Erythroblast (primary cell): ENCODE measurements at regions not wholly inside any gene's neighbourhood (a gene's known extent, or its start where the extent isn't known, plus 50 kb on each side); places are given as distances from the start of the nearest gene placed in this dataset.
"Not testable (repeated sequence)": the region's sequence is repeated elsewhere in the genome, so short reads cannot be mapped to it uniquely, and the experiment has no call there.

Experiments used
- DNase-seq, 2 experiments: peaks; one replicate each; lab custom pipeline; 2025; lab: John Stamatoyannopoulos, UW
- GATA1 ChIP-seq: IDR thresholded peaks from 2 replicates; pipeline ENCODE4 v1.6.1; 2011; ENCODE audit warnings: low read depth, mild to moderate bottlenecking, control low read depth, low read length, moderate library complexity
- POLR2A ChIP-seq: IDR thresholded peaks from 2 replicates; pipeline ENCODE4 v1.6.1; 2011; ENCODE audit warnings: mild to moderate bottlenecking, low read length

DNA sequence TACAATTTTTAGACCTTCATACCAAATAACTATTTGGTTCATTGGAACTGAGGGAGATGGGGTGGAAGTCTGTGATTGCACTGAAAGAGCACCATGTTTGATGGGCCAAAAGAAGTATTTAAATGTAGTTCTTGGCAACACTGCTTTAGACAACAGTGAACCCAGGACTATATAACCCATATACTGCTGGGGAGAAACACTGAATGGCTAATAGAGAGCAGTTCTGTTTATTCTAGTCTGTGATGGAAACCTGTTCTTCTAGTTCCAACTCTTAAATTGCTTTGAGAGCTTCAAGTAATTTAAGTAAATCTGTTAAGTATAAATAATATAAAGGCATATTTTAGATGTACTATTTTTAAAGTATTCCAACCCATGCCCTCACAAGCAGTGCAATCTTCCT lies 96.3 kb downstream of the NIBAN1 start:
- TF ChIP-seq GATA1: no peak

DNA sequence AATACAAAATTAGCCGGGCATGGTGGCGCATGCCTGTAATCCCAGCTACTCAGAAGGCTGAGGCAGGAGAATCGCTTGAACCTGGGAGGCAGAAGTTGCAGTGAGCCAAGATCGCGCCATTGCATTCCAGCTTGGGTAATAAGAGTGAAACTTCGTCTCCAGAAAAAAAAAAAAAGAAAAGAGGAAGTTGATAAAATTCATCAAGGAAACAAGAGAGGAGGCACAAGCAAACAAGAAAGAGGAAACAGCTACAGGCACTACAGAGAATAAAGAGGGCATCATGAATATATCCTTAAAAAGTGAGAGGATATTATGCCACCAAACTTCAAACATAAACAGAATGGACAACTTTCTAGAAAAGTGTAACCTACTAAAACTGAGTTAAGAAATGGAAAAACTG lies 98.3 kb downstream of the NIBAN1 start:
- DNase-seq: not testable (repeated sequence)

More for the DNA sequence above, 96.3 kb downstream of the NIBAN1 start:
- no peak for DNase-seq

DNA sequence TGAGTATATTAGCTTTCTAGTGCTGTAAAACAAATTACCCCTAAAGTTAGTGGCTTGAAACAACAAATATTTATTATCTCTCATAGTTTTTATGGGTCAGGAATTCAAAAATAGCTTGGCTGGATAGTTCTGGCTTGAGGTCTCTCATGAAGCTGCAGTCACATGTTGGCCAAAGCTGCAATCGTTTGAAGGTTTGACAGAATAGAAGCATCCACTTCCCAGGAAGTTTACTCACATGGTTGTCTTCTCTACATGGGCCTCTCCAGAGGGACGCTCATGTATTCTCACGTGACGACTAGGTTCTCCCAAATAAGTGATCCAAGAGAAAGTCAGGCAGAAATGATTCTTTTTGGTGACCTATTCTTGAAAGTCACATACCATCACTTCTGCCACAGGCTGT lies 99.1 kb downstream of the NIBAN1 start:
- no peak for TF ChIP-seq GATA1
- TF ChIP-seq POLR2A: no peak
- DNase-seq: no peak

DNA sequence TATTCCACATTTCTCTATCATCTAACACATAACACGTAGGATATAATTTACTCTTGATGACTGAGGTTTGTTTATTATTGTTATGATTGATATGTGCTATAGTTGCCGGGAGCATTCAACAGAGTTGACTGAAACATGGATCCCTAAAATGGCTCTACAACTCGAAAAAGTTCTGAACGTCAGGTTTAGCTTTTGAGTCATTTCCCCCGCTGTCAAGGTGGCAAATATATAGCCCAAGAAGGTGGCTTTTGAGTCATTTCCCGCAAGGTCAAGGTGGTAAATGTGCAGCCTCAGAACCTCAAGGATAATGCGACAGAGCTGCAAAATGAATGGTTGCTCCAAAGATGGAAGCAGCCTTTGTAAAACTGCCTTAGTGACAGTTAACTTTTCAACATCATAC lies 104.0 kb downstream of the NIBAN1 start:
- TF ChIP-seq GATA1: no peak
- no peak for TF ChIP-seq POLR2A
- DNase-seq: no peak

DNA sequence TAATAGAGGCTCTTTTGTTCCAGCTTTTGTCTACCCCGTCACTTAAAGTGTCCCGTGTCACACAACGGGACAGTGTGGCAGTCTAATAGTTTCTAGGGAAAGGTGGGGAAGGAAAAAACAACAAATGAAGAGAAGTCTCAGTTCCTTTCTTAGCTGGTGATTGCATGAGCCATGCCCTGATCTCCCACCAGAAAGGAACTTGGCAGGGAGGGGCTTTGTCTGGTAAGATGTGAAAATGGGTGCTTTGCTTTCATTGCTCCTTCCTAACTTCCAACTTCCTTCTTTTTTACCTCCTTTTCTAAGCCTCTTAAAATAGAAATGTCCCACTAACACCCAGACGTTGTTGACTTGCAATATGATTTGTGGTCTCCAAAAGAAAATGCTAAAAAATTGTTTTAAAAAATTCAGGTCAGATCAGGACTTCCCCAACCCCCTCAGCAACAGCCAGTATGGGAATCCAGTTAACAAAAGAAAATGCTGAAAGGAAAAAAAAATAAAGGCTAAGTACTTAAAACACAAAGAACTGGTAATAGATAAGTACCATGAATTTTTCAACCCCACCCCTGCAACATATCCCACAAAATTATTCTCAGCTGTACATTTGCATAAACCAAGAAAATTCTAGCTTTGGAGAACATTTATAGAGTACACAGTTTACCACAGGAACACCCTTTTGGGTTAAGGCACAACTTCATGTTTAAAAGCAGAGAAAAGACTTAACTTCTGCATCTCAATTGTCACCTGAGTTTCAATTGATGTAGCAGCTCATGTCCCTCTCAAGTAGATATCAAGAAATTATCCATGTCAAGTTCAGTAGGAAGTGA lies 106.2 kb downstream of the NIBAN1 start:
- no peak for DNase-seq
- TF ChIP-seq GATA1 (no peak), POLR2A (no peak)

DNA sequence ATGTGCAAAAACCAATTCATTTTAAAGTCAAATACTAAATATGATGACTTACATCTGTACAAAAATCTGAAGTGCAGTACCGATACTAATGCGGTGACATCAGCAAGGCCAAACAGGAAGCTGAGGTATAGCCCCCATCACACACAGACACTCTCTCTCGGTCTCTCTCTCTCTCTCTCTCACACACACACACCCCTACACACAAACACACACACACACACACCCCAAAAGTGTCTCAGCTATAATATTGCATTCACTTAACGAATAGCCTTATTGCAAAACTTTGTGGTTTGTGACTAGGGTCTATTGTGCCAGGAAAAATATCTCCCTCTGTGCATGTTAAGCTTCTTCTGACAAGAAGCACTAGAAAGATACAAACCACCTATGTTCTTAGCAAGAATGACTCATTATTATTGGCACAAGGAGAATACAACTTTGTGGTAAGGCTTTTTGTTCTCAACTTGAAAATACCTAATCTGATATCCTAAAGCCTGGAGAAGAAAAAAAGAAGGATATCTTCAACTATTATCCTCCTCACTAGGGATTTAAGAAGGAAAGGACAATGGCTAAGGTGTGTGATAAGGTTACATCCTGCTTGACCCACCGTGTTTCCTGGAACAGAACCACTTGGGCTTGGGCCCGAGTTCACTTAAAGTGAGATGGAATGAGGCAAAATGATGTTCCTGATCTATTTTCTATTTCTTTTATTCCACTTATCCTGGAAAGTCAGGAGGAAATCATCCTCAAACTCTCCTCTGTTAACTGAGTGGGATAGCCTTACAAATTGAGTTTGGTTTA lies 107.1 kb downstream of the NIBAN1 start:
- DNase-seq: no peak
- TF ChIP-seq GATA1: no peak
- TF ChIP-seq POLR2A: no peak

DNA sequence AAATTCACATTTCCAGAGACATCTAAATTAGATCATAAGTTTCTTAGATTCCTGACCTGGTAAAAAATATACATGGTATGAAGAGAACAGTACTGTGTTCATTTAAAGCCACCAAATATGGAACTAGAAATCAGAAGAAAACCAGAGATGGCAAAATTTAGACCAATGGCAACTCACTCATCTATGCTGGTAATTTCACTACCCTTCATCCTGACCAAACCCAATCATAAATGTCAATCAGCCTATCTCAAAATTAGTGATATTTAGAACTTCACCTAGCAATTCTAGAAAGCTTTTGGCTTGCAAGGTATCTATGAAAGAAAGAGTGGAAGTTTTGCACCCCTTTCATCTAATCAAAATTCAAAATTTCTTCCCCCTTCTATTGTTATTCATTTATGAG lies 107.7 kb downstream of the NIBAN1 start:
- DNase-seq: no peak
- TF ChIP-seq GATA1: no peak
- TF ChIP-seq POLR2A: no peak

DNA sequence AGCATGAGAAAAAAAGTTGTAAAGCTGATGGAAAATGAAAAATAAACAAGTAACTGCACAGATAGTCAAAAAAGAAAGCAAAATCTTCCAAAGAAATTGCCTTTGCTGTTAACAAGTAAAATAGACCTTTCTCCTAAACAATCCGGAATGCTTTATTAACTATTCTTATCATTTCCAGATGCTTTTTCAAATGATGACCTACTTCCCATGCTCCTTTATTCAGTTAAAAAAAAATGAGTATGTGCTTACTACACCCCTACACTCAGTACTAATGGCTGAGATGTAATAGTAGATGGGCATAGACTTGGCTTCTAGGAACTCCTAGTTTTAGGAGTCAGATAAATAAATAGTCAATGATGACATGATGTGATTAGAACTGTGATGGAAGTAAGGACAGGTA lies 108.5 kb downstream of the NIBAN1 start:
- TF ChIP-seq GATA1 (no peak), POLR2A (no peak)
- no peak for DNase-seq

DNA sequence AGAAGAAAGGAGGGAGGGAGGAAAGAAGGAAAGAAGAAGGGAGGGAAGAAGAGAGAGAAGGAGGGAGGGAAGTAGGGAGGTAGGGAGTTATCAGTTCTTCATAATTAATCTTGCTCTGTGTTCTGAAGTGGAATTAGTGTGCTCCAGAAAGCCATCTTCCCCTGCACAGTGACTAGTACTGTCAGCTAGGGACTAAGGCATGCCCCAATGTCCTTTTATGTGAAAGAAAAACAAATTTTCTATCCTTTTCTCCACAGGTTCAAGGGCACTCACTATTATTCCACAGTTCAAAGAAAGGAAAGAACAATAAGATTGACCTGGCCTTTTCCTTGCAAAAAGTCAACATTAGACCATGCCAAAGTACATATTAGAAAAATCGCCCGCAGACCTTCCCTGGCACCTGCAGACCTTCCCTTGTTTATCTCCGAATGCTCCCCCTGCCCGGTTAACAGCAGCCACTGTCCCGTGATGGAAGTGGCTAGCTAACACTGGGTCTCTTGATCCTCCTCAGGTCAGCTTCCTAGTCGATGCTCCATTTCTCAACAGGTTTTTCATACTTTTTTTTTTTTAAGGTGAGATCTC lies 107.2 kb upstream of the EDEM3 start:
- DNase-seq: no peak
- TF ChIP-seq POLR2A (no peak), GATA1 (no peak)

DNA sequence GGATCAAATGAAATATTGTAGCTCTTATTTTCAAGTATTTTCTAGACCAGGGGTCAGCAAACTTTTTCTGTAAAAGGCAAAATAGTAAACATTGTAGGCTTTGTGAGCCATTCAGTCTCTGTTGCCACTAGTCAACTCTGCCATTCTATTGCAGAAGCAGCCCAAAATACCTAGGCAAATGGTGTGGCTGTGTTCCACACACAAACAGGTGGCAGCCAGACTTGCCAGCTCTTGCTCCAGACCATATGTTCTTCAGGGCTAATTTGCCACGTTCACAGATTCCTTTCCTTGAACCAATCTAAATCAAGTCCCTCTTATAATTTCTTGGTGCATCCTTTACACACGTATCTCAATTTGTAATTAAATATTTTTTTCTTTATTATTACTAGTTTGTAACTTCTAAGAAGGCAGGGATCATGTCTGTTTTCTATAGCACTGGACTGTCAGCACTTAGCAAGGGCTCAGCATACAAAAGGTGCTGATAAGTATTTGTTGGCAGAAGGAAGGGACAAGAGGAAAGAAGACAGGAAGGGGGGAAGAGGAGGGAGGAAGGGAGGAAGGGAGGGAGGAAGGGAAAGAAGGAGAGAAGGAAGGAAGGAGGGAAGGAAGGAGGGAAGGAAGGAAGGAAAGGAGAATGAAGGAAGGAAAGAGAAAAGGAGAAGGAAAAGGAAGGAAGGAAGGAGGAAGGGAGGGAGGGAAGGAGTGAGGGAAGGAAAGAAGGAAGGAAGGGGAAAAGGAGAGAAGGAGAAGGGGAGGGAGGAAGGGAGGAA lies 106.5 kb upstream of the EDEM3 start:
- TF ChIP-seq POLR2A (no peak), GATA1 (no peak)
- no peak for DNase-seq

DNA sequence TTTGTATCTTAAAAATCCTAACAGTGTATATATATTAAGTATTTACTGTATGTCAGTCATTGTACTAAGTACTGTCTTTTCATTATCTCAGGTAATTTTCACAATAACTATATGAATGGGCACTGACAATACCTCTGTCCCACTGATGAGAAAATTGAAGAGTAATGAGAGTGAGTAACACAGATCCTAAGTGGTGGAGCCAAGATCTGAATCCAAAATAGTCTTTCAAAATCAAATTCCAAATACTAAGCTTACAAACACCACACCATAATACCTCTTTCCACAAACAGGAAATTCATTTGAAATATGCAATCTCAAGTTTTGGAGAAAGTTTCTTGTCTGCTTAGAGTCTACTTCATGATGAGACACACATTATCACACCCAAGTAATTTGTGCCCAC lies 105.9 kb upstream of the EDEM3 start:
- TF ChIP-seq POLR2A (no peak), GATA1 (no peak)
- no peak for DNase-seq

DNA sequence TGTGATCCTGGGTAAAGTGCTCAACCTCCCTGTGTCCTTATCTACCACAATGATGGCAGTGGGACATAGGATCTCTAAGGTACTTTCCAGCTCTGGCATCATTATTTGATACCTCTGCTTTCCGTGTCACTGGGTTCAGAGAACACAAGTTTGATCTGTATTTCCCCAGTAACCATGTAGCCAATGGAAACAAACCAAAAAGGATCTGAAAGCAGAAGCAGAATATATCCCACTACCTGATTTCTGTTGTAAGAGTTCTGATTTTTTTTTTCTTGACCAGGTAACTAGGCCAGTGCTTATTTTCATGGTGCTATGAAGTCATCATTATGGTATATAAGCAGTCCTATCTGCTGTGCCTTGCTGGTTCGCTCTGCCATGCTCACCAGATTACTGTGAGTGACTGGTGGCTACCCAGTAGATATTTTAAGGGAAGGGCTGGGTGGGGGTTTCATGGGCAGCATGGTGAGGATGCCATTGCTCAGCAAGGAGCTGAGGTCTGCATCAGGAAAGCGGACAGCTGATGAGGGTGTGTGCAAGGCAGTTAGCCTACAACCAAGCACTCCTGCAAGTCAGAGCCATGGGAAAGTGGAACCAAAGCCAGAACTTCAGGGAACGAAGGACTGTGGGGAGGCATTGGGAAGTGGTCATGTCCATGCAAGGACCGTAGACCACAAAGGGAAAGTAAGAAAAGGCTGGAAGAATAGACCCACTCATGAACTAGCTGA lies 104.9 kb upstream of the EDEM3 start:
- no peak for TF ChIP-seq GATA1
- no peak for TF ChIP-seq POLR2A
- DNase-seq: no peak

DNA sequence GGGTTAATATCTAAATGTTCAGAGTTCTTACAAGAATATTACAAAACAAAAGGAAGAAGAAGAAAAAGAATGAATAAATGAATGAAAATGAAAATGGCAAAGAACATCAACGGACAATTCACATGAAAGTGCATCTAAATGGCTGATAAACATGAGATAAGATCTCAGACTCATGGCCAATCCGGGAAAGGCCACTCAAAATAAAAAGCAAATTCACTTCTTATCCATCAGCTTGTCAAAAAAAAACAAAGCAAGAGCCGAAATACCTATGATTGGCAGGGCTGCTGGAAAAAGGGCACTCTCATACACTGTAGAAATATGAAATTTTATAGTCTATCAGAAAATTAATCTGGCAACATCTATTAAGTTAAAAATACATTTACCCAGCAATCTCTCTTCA lies 103.6 kb upstream of the EDEM3 start:
- no peak for DNase-seq

More for the DNA sequence above, 103.6 kb upstream of the EDEM3 start:
- TF ChIP-seq POLR2A (no peak), GATA1 (no peak)
